Nephron progenitor cell (in vitro differentiated cells): ENCODE measurements at regions not wholly inside any gene's neighbourhood (a gene's known extent, or its start where the extent isn't known, plus 50 kb on each side); places are given as distances from the start of the nearest gene placed in this dataset.

Source experiments
- DNase-seq: peaks from one replicate; pipeline ENCODE4 v3.0.0; 2021
- H3K27ac Mint-ChIP-seq: 2 replicates; pipeline ENCODE4 v1.8.0; 2021; ENCODE audit warnings: mild to moderate bottlenecking, moderate library complexity, mixed read lengths
- H3K27me3 Mint-ChIP-seq: 2 replicates; pipeline ENCODE4 v1.8.0; 2021; ENCODE audit warnings: mild to moderate bottlenecking, low read depth, mixed read lengths; ENCODE audit not compliant: poor library complexity
- H3K36me3 Mint-ChIP-seq: 2 replicates; pipeline ENCODE4 v1.8.0; 2021; ENCODE audit warnings: low read depth, mixed read lengths
- H3K4me1 Mint-ChIP-seq: 2 replicates; pipeline ENCODE4 v1.8.0; 2021; ENCODE audit warnings: mixed read lengths
- H3K4me3 Mint-ChIP-seq: 2 replicates; pipeline ENCODE4 v1.8.0; 2021; ENCODE audit warnings: mild to moderate bottlenecking, moderate library complexity, mixed read lengths
- H3K9me3 Mint-ChIP-seq: 2 replicates; pipeline ENCODE4 v1.8.0; 2021; ENCODE audit warnings: mild to moderate bottlenecking, moderate library complexity, mixed read lengths
- CTCF ChIP-seq: fragments of 200-600 bp; sonication (generic); IDR thresholded peaks from 2 replicates; pipeline ENCODE4 v1.5.0; 2021; ENCODE audit warnings: antibody characterized with exemption

- DNase-seq, result no peak
- Mint-ChIP-seq H3K9me3 (no peaks in the 10 kb centered on the region), H3K27ac (no peak overlapping the region)
These were observed 216.5 kb downstream of the LY86 start for GRCh38 chr6:6804843-6805615.

GRCh38 chr6:6806844-6807518, 218.5 kb downstream of the LY86 start:
- H3K9me3 Mint-ChIP-seq, result no peaks in the 10 kb centered on the region
- no peak overlapping the region for H3K4me3 Mint-ChIP-seq
- no peak for DNase-seq
- no peaks in the 10 kb centered on the region for H3K36me3 Mint-ChIP-seq
- peaks cover 57% of the 10 kb centered on the region for H3K4me1 Mint-ChIP-seq
- TF ChIP-seq CTCF, result no peak
- no peak overlapping the region for H3K27ac Mint-ChIP-seq
- peaks cover 8% of the 10 kb centered on the region for H3K27me3 Mint-ChIP-seq

More at GRCh38 chr6:6804843-6805615, 216.5 kb downstream of the LY86 start:
- Mint-ChIP-seq H3K4me3 (no peak overlapping the region), H3K36me3 (no peaks in the 10 kb centered on the region), H3K27me3 (peaks cover 11% of the 10 kb centered on the region), H3K4me1 (peaks cover 45% of the 10 kb centered on the region)
- no peak for TF ChIP-seq CTCF

- Mint-ChIP-seq H3K27me3 (peaks cover 5% of the 10 kb centered on the region), H3K36me3 (no peaks in the 10 kb centered on the region), H3K4me3 (no peak overlapping the region), H3K9me3 (no peaks in the 10 kb centered on the region), H3K4me1 (peaks cover 64% of the 10 kb centered on the region), H3K27ac (no peak overlapping the region)
- TF ChIP-seq CTCF, result no peak
- DNase-seq, result no peak
These were observed 219.8 kb downstream of the LY86 start for GRCh38 chr6:6808343-6808742.

GRCh38 chr6:6808915-6809314, 220.4 kb downstream of the LY86 start:
- Mint-ChIP-seq H3K27me3 (peaks cover 8% of the 10 kb centered on the region), H3K4me1 (peaks cover 59% of the 10 kb centered on the region), H3K9me3 (no peaks in the 10 kb centered on the region), H3K27ac (no peak overlapping the region), H3K36me3 (no peaks in the 10 kb centered on the region), H3K4me3 (no peak overlapping the region)
- no peak for TF ChIP-seq CTCF
- no peak for DNase-seq

- Mint-ChIP-seq H3K27ac (peak overlapping the region; percentile 93), H3K27me3 (peaks cover 4% of the 10 kb centered on the region), H3K36me3 (no peaks in the 10 kb centered on the region), H3K4me3 (no peak overlapping the region), H3K4me1 (peaks cover 64% of the 10 kb centered on the region), H3K9me3 (no peaks in the 10 kb centered on the region)
- DNase-seq, result no peak
- no peak for TF ChIP-seq CTCF
These were observed 222.2 kb downstream of the LY86 start for GRCh38 chr6:6810727-6811126.
